ENCODE measurements at regions not wholly inside any gene's neighbourhood (a gene's known extent, or its start where the extent isn't known, plus 50 kb on each side); places are given as distances from the start of the nearest gene placed in this dataset.

DNA sequence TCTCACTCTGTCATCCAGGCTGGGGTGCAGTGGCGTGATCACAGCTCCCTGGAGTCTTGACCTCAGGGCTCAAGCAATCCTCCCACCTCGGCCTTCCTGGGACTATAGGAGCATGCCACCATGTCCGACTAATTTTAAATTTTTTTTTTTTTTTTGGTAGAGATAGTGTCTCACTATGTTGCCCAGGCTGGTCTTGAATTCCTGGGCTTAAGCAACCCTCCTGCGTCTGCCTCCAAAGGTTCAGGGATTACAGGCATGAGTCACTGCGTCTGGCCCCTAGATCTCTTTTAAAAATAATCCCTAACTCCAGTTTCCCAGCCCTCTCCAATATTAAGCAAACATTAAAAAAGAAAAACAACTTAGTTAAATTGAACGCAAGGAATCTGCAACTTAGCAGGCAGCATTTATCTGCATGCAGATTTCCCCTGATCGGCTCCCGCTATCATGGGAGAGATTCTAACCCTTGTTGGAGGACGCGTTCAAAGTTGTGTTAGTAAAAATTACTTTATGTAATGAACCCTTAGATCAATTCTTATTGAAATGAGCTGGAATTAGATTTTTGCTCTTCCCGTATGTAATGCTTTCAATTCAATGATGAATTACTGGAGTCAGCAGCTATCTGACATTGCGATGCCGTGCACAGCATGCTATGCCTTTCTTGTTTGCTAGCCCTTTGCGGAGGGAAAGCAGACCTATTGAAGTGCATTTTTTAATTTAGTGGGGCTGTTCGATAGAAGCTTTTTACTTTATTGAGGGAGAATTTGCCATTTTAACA, 171.7 kb downstream of the HAPSTR1 start:
- DNase-seq (ENCODE audit: low spot score) (no peak), ATAC-seq (no peak)
- Mint-ChIP-seq H3K36me3 (no peaks in the 10 kb centered on the region), H3K9me3 (no peaks in the 10 kb centered on the region), H3K27ac (no peak overlapping the region), H3K27me3 (ENCODE audit: low read depth) (no peaks in the 10 kb centered on the region; the same call in 1 of the 2 replicates), H3K4me1 (peaks cover 24% of the 10 kb centered on the region), H3K4me3 (no peak overlapping the region)
- TF ChIP-seq PRRX2 (CRISPR knock-in tag; IDR thresholded peaks at IDR 0.05) (no peak), KAT7 (CRISPR knock-in tag; IDR thresholded peaks at IDR 0.05; ENCODE audit: borderline replicate concordance) (no peak), TCF7 (CRISPR knock-in tag; IDR thresholded peaks at IDR 0.05; ENCODE audit: low read depth) (no peak), NFE2L1 (CRISPR knock-in tag; IDR thresholded peaks at IDR 0.05) (no peak)
- TF ChIP-seq, protein P1, sequence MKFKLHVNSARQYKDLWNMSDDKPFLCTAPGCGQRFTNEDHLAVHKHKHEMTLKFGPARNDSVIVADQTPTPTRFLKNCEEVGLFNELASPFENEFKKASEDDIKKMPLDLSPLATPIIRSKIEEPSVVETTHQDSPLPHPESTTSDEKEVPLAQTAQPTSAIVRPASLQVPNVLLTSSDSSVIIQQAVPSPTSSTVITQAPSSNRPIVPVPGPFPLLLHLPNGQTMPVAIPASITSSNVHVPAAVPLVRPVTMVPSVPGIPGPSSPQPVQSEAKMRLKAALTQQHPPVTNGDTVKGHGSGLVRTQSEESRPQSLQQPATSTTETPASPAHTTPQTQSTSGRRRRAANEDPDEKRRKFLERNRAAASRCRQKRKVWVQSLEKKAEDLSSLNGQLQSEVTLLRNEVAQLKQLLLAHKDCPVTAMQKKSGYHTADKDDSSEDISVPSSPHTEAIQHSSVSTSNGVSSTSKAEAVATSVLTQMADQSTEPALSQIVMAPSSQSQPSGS (CRISPR knock-in tag; IDR thresholded peaks at IDR 0.05; ENCODE audit: borderline replicate concordance, low read depth): no peak
- POLR2A ChIA-PET: no interaction called here
- CTCF ChIA-PET: interaction anchor here (0.6 to 1.2 kb wide), 4 partner anchors 35 to 919 kb away, joined by 3 to 8 read pairs (median 3); partner anchors contain the start of gene GRIN2A

DNA sequence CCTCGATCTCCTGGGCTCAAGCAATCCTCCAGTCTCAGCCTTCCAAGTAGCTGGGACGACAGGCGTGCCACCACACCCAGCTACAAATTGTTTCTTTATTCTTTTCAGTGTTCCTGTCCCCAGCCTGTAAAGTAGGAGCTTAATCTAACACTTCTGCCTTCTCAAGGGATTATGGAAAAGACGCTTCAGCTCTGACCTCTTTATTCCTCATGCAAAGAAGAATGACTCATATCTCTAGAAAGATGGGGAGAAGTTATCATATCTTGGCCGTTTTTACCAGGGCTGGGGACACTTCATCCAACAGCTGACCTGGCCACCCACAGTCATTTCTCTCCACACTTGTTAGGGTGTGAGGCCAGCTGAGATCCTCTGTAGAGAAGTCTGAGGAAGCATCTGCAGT, 172.6 kb downstream of the HAPSTR1 start:
- Mint-ChIP-seq H3K9me3 (no peaks in the 10 kb centered on the region), H3K36me3 (no peaks in the 10 kb centered on the region), H3K4me3 (no peak overlapping the region), H3K27me3 (ENCODE audit: low read depth) (no peaks in the 10 kb centered on the region; the same call in 1 of the 2 replicates), H3K4me1 (peaks cover 18% of the 10 kb centered on the region), H3K27ac (no peak overlapping the region)
- ATAC-seq: no peak
- no peak for TF ChIP-seq JAZF1 (CRISPR knock-in tag; IDR thresholded peaks at IDR 0.05)
- TF ChIP-seq, protein P2, sequence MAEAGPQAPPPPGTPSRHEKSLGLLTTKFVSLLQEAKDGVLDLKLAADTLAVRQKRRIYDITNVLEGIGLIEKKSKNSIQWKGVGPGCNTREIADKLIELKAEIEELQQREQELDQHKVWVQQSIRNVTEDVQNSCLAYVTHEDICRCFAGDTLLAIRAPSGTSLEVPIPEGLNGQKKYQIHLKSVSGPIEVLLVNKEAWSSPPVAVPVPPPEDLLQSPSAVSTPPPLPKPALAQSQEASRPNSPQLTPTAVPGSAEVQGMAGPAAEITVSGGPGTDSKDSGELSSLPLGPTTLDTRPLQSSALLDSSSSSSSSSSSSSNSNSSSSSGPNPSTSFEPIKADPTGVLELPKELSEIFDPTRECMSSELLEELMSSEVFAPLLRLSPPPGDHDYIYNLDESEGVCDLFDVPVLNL (CRISPR knock-in tag; IDR thresholded peaks at IDR 0.05; ENCODE audit: borderline replicate concordance, low read depth): no peak
- TF ChIP-seq, protein P3, sequence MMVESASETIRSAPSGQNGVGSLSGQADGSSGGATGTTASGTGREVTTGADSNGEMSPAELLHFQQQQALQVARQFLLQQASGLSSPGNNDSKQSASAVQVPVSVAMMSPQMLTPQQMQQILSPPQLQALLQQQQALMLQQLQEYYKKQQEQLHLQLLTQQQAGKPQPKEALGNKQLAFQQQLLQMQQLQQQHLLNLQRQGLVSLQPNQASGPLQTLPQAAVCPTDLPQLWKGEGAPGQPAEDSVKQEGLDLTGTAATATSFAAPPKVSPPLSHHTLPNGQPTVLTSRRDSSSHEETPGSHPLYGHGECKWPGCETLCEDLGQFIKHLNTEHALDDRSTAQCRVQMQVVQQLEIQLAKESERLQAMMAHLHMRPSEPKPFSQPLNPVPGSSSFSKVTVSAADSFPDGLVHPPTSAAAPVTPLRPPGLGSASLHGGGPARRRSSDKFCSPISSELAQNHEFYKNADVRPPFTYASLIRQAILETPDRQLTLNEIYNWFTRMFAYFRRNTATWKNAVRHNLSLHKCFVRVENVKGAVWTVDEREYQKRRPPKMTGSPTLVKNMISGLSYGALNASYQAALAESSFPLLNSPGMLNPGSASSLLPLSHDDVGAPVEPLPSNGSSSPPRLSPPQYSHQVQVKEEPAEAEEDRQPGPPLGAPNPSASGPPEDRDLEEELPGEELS (CRISPR knock-in tag; IDR thresholded peaks at IDR 0.05): no peak
- no peak for TF ChIP-seq MYBL2 (CRISPR knock-in tag; IDR thresholded peaks at IDR 0.05)
- no peak for TF ChIP-seq JUN (CRISPR knock-in tag; IDR thresholded peaks at IDR 0.05)
- TF ChIP-seq ELF4 (CRISPR knock-in tag; IDR thresholded peaks at IDR 0.05; ENCODE audit: low read depth): no peak
- no peak for TF ChIP-seq SMAD4 (CRISPR knock-in tag; IDR thresholded peaks at IDR 0.05)
- TF ChIP-seq, protein P4, sequence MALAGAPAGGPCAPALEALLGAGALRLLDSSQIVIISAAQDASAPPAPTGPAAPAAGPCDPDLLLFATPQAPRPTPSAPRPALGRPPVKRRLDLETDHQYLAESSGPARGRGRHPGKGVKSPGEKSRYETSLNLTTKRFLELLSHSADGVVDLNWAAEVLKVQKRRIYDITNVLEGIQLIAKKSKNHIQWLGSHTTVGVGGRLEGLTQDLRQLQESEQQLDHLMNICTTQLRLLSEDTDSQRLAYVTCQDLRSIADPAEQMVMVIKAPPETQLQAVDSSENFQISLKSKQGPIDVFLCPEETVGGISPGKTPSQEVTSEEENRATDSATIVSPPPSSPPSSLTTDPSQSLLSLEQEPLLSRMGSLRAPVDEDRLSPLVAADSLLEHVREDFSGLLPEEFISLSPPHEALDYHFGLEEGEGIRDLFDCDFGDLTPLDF (CRISPR knock-in tag; IDR thresholded peaks at IDR 0.05): no peak
- no peak for TF ChIP-seq RORB (CRISPR knock-in tag; IDR thresholded peaks at IDR 0.05)
- TF ChIP-seq, protein P5, sequence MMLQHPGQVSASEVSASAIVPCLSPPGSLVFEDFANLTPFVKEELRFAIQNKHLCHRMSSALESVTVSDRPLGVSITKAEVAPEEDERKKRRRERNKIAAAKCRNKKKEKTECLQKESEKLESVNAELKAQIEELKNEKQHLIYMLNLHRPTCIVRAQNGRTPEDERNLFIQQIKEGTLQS (CRISPR knock-in tag; conservative IDR thresholded peaks at IDR 0.05): no peak
- TF ChIP-seq SMAD3 (CRISPR knock-in tag; IDR thresholded peaks at IDR 0.05; ENCODE audit: borderline replicate concordance): no peak
- no peak for TF ChIP-seq CBFB (CRISPR knock-in tag; IDR thresholded peaks at IDR 0.05; ENCODE audit: low read depth)
- DNase-seq (ENCODE audit: low spot score): no peak
- ChIA-PET CTCF (interaction anchor here (0.9 to 1.2 kb wide), 3 partner anchors 8 to 918 kb away, joined by 3 to 4 read pairs (median 3); partner anchors contain the start of gene GRIN2A), POLR2A (no interaction called here)

All from WTC11 (cell line).